GM04503 (cell line): ENCODE measurements at regions not wholly inside any gene's neighbourhood (a gene's known extent, or its start where the extent isn't known, plus 50 kb on each side); places are given as distances from the start of the nearest gene placed in this dataset.

Experiments used
- DNase-seq: peaks from one replicate; pipeline ENCODE4 v3.0.0-alpha.2; 2012; ENCODE audit warnings: low read depth

- DNase-seq, result no peak
These were observed 69.9 kb upstream of the NKX1-1 start for GRCh38 chr4:1476140-1476513.

GRCh38 chr4:1475277-1476139, 69.3 kb upstream of the NKX1-1 start:
- no peak for DNase-seq

GRCh38 chr4:1474126-1475090, 68.2 kb upstream of the NKX1-1 start:
- no peak for DNase-seq

GRCh38 chr4:1473718-1474117, 67.5 kb upstream of the NKX1-1 start:
- DNase-seq, result no peak

- no peak for DNase-seq
These were observed 66.8 kb upstream of the NKX1-1 start for GRCh38 chr4:1472911-1473518.

GRCh38 chr4:1472148-1472797, 66.0 kb upstream of the NKX1-1 start:
- no peak for DNase-seq

- no peak for DNase-seq
These were observed 65.4 kb upstream of the NKX1-1 start for GRCh38 chr4:1471443-1472147.

GRCh38 chr4:1470816-1471442, 64.7 kb upstream of the NKX1-1 start:
- DNase-seq, result no peak

- DNase-seq, result no peak
These were observed 64.1 kb upstream of the NKX1-1 start for GRCh38 chr4:1470393-1470670.

- DNase-seq, result no peak
These were observed 63.6 kb upstream of the NKX1-1 start for GRCh38 chr4:1469607-1470392.

GRCh38 chr4:1469043-1469442, 62.8 kb upstream of the NKX1-1 start:
- DNase-seq, result no peak

GRCh38 chr4:1467581-1468458, 61.6 kb upstream of the NKX1-1 start:
- no peak for DNase-seq

GRCh38 chr4:1466863-1467165, 60.6 kb upstream of the NKX1-1 start:
- no peak for DNase-seq

- no peak for DNase-seq
These were observed 60.0 kb upstream of the NKX1-1 start for GRCh38 chr4:1466034-1466862.

- no peak for DNase-seq
These were observed 59.2 kb upstream of the NKX1-1 start for GRCh38 chr4:1465173-1466033.

- no peak for DNase-seq
These were observed 58.4 kb upstream of the NKX1-1 start for GRCh38 chr4:1464581-1465171.

- no peak for DNase-seq
These were observed 57.8 kb upstream of the NKX1-1 start for GRCh38 chr4:1463927-1464540.
